LHCN-M2 (cell line): ENCODE measurements at regions not wholly inside any gene's neighbourhood (a gene's known extent, or its start where the extent isn't known, plus 50 kb on each side); places are given as distances from the start of the nearest gene placed in this dataset.
A peak's percentile ranks its signal among the peaks of the same experiment; 100 is the strongest.

ENCODE experiments used
- DNase-seq: peaks from one replicate; pipeline ENCODE4 v3.0.0-alpha.2; 2012; ENCODE audit warnings: low read depth

DNA sequence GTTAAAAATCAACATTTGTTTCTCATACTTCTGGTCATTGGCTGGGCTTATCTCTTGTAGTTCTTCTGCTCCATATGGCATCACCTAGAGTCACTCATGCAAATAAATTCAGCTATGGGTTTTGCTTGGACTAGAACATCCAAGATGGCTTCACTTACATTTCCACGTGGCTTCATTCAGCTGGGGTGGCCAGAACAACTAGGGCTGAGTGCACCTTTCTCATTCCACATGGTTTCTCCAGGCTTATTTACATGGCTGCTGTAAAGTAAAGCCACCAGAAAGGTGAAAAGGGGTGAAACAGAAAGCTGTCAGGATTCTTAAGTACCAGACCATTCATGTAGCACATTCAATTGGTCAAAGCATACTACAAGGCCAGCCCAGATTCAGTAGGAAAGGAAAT, 151.1 kb upstream of the BMP2 start:
- DNase-seq, result no peak

DNA sequence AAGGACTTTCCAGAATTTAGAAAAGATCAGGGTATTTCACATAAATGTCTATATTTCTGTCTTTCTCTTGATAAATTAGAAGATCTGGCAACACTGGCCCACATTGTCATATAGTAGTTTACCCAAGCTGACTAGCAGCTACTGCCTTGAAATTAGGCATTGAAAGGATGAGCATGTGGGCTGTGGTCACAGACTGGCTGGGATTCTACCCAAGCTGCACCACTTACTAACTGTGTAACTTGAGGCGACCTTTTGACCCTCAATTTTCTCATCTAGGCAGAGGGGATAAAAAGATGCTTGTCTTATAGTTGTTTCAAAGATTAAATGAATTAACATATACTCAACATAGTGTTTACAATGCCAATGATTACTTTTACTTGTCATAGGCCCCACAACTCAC, 152.7 kb upstream of the BMP2 start:
- DNase-seq, result peak; percentile 47

DNA sequence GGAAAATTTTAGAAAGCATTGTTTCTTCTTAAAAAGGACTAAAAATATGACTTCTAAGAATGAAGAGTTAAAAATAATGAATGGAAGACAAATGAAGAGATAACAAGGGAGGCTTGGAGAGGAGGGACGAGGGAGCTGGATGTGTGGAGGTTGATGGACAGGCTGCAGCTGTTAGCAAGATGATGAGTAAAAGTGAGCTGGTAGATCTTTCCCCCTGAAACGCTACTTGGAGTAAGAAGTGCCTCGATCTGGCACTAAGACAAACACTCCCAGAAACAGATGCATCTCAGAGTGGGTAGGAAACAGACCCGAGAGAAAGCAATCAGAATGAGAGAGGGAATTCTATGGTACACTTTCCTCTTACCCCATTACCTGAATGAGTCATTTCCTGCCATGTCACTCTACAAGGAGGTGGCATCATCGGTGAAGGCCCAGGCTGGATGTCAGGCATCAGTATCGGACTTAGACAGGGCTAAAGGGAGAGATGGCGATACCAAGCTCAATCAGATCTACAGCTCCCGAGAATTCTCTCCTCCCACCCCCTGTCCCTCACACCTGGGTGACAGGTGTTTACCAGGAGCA, 154.1 kb upstream of the BMP2 start:
- peak; percentile 95 for DNase-seq

DNA sequence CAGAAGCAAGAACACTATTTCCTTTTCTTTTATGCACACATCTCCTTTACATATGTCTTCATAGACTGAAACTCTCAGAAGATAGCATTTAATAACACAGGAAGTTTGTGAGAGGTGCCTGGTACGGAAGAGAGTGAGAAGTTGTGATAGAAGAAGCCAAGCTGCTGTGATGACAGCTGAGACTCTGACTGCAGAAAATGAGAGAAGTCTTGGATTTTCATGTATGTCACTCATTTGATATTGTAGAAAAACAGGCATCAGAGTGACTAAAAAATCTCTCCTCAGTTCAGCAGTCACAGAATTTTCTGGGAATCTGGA, 154.9 kb upstream of the BMP2 start:
- no peak for DNase-seq

DNA sequence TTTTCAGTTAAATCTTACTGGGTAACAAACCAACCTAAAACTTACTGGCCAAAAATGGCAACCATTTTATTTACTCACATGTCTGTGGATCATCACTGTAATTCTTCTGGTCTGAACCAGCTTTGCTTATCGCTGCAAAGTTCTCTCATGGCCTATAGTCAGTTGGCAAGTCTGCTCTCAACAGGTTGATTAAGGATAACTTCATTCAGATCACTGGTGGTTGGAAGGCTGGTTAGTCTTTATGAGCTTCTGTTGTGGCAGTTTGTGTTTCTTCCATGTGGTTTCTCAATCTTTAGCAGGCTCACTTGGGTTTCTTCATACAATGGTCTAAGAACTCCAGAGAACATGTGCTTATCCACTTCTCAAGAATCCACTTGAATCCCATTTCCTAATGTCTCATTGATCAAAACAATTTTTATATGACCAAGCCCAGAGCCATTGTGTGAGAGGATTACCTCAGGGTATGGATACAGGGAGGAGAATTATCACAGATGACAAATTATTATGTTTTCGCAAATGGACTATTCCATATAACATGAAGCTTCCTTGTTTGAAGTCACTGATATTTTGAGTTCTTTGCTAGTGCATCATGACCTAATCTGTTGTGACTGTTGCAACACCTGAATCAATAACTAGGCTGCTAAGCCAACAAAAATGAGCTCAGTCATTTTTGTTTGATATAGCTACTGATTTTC, 155.4 kb upstream of the BMP2 start:
- DNase-seq, result no peak

DNA sequence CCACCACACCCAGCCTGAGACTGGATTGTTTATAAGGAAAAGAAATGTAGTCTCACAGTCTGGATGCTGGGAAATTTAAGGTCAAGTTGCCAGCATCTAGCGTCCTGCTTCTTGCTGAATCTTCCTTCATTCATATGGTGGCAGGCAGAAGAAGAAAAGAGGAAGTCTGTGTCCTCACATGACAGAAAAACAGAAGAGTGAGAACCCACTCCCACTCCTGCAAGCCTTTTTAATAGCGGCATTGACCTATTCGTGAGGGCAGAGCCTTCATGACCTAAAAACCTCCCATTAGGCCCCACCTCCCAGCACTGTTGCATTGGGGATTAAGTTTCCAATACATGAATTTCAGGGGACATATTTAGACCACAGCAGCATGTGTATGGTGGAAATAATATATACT, 160.8 kb upstream of the BMP2 start:
- DNase-seq, result no peak

DNA sequence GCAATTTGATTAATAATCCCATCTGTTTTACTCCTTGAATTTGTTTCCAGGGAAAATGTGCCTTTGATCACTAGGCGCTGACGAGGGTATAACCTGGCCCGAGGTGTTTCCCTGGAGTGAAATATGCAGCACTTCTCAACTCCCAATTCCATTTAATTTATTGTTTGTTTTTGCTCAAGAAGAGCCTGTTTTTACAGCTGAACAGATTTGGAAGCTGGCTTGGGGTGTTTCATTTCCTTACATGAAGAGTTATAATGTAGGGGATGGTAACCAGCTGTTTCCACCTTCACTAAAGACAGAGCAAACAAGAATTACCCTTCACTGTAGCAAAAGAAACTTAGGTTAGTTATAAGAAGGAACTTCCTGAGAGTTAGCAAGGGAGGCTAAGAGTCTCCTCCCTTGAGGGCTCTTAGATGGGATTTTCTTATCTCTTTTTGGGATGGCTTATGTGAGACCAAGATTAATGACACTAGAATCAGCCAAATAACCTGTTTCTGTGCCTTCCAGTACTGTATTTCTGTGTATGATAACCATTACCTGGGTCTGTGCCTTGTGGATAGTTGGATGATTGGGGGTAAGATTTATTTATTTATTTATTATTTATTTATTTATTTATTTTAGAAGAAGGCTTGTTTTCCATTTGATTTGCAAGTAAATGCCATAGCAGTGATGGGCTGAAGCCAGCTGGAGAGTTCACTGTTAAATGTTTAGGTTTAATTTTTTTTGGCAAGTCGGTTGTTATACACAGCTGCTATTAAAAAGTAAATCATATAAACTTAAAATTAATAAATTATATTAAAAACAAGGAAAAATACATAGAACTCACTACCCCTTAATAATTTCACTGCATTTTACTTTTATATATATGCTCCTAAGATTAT, 162.2 kb upstream of the BMP2 start:
- no peak for DNase-seq

DNA sequence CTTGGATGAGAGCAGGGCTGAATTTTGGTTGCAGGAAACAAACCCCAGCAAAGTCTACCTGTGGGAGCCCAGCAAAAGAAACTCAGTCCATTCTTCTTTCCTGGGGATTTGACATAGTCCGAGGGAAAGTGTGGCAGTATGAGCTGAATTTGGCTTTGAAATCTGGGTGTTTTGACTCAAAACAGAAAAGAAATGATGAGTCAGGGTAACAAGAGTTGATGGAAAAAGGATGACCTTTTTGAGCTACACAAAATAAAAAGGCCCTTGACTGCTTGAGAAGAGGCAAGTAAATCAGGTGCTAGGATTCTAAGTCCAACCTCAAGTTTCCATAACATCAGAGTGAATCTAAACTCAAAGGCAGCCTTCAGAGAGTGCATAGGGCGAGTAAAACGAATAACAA, 163.3 kb upstream of the BMP2 start:
- DNase-seq, result no peak

DNA sequence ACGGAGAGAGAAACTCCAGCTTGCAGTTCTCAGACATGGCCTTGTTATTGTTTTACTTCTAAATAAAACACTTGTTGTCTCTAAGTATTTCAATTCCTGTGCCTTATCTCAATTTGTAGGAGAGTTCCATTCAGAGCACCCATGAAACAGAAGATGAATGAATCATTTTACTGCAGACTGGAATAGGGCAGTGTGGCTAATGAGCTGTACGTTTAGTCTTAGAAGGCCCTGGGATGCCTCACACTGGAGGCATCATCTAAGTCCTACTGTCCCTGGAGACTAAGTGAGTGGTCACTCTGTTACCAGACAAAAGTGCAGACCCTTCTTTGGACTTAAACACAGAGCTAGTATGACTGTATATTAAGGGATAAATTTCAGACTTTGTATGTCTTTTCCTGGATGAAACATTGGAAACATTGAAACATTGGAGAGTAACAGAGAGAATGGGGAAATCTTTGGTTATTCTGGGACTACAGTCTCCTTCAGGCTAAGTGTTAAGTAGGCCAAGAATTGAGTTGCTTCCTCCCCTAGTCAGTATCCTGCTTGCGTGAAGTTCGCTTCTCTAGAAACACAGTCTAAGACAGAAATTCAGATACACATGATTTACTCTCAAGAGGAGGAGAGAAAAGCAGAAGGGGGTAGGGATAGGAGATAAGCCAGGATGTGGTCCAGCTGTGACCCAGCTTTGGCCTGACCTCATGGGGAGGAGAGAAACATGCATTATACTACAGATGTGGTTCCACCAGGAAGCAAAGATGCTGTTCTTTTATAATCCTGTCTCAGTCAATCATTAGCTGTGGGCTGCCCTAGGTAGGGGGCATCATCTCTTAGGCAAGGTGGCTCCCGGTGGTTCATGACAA, 167.4 kb upstream of the BMP2 start:
- no peak for DNase-seq

DNA sequence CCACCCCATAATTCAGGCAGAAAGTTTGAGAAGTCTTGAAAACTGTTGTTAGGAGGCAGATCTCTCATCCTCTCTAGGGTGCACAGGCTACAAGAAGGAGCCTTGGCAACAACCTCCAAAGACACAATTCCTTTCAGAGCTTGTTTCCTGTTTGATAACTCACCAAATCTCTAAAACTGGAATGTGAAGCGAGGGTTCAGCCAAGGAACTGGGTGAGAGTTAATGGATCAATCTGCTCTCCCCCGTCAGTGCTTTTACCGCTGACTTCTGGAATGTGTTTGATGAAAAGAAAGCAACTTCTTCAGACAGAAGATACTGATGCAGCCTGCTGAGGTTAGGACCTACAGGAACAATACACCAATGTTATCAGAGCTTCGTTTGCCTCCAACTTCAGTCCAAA, 171.8 kb upstream of the BMP2 start:
- no peak for DNase-seq

DNA sequence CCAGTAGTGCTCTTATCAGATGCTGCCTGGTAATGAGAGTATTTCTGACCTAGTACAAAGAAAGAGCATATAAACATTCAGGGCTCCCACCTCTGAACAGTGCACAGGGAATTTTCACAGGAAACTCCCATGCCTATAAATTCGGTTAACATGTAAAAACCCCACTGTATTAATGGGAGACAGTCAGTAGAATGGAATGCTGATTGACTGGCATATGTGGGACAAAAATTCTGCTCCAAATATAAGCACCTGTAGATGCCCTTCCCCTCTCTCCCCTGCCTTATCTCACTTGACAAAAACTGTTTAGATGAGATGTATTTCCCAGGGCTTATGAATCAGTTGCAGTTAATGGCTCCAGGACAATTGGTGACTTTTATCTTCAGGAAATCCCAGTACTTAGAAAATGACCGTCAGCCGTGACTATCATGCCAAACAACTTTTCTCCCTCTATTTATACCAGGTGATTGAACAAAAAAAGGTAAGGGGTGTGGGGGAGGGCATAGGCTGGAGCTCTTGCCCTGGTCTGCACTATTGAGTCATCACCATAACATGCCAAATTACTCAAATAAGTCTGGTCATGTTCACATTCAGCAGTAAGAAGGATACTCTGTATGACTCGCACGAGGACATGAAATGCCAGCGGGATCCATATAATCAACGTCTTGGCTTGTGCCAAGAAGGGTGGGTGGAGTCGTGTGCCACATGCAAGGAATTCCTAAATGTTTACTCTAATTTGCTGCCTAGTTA, 176.4 kb upstream of the BMP2 start:
- DNase-seq, result peak; percentile 73

DNA sequence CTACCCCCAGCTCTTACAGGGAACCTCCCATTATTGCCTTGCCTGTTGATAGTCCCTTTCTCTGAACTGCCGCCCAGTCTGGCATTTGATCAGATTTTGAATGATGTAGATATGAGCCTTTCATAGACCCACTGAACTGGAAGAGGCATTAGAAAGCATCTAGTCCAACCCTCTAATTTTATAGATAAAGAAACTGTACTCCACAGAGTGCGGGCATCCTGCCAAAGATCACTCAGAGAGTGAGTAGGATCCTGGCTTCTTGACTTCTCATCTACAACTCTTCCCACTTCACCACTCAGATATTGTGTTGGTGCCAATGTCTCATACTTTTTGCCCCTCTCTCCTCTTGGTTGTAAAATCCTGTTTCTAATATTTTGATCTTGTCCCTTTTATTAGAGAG, 179.2 kb upstream of the BMP2 start:
- peak; percentile 49 for DNase-seq

DNA sequence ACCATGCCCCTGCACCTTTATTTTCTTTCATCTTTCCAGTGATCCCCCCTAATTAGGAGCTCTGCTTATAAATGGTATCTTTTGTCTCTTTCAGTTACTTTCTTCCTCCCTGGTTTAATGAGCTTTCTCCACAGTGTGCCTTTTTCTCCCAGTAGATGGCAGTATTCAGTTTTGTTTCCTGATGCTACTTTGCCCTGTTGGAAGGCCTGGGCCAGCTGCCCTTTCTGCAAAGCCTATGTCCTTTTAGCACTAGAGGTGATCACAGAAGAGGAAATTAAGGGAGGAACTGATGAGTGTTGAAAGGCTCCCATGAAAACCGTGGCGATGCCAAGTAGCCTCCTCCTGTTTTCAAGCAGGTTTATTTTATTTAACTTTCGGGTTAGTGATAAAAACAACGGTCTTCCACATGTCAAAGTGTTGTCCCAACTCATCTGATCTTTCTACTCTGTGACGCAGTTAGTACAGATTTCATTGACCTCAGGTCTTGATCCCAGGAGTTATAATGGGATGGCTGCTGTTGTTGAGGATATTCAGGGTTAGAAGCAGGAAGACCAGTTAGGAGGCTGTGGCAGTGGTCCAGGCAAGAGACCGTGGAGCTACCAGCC, 184.2 kb upstream of the BMP2 start:
- DNase-seq, result peak; percentile 70

DNA sequence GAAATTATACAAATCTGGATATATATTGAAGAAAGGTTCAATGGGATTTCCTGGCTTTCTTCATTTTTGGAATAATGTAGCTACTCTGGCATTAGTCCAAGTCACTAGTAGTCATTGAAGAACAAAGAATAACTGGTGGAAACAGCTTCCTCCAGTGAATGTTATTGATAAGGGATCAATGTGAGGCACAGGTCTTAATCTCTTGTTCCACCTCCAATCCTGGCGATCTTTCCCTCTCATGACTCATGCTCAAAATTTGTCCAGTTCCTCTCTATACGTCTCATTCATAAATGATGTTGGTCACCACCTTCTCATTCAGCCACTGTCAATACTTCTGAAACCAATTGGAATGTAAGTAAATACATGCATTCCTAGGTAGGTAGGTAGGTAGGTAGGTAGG, 185.0 kb upstream of the BMP2 start:
- DNase-seq, result no peak

DNA sequence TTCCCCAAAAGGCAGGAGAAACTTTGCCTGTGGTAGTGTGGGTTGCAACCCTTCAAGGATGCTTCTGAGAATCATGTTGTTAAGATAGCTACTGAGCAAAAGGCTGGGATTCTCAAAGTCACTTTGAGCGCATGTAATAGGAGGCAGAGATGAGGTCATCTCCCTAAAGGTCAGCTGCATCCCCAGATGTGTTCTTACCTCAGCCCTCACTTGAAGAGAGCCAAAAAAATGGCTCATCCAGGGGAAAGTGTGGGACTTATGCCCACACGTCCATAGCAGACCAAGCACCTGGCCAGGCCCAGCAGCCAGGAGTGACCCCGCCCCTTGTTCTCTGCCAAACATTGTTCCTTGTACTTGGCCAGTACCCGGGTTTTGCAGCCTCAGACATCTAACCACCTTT, 187.0 kb upstream of the BMP2 start:
- DNase-seq, result no peak

DNA sequence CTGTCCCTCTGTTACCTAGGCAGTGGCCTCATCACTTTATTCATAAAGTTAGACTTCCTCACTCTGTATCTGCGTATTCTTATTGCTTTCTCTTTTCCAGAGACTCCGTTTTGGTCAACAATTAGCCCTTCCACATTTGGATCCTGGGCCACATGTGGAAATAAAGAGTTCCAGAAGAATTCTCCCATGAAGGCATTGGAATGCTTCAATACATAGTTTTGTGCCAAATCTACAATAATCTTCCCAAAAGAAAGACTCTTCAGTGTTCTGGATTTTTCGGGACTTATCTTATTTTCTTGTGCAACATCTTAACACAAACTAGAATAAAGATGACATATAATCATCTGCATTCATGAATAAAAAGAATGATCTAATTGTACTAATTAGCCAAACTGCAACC, 187.7 kb upstream of the BMP2 start:
- DNase-seq, result no peak

DNA sequence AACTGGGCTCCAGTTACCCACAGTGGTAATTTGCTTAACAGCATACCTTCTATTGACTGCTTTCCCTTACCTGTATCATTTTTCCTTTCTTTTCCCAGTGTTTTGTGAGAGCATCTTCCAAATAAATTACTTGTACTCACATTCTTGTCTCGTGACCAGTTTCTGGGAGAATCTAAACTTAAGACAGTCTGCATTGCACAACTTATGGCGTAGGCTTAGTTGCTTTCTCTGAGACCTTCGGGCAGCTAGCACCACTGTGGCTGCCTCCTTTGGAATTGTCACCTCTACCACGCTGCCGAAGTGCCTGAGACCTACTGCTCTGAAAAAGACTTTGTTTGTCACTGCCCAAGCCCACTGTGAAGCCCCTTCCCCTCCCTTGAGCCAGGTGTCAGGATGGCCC, 188.1 kb upstream of the BMP2 start:
- no peak for DNase-seq

DNA sequence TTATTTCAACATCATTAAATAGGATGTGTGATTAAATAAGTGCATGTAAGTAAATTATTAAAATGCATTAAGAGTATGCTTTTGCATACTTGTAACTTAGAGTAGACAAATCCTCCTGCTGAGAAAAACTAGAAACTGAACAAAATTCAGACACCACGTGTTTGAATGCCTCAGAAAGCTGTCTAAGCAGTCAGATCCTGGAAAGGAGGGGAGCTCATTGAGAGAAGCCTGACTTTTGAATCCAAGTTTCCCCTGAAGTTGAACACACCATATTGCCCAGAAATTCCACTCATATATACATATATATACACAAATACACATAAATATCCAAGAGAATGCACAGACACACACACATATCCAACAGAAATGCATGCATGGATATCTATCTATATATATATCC, 190.0 kb upstream of the BMP2 start:
- DNase-seq, result no peak

DNA sequence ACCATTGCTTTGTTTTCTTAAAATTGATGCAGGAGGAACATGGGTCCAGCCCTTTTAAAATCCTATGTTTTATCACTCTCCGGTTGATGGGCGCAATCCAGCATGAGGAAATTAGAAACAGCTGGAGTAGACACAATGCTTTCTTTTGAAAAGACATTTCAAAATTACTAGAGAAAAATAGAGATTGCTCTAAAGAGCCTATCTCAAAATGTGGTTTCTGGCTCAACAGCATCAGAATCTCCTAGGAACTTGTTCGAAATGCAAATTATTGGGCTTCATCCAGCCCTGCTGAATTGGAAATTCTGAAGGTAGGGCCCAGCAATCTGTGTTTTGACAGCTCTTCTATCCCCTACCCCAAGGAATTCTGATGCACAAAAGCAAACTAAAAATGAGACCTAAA, 190.8 kb upstream of the BMP2 start:
- no peak for DNase-seq

DNA sequence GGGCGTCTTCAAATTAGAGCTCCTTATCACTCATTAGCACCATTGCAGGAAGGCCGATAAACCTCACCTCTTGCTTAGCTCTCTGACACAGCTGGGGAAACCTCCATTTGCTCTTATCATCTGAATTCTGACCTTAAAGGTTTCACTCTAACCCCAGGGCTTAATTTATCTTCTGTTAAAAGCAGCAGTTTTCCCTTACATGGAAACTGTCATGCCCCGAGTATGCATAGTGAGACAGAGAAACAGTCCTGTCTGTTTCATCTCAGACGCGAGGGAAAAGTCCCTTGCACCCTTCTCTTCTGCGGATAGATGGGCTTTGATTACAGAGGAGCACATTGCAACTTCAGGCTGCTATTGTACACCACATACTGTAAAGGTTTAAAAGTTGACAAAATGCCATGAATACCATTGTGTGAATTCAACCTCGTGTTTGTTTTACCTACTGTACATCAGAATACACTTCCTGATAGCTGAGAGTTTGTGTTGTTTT, 191.5 kb upstream of the BMP2 start:
- DNase-seq, result no peak

DNA sequence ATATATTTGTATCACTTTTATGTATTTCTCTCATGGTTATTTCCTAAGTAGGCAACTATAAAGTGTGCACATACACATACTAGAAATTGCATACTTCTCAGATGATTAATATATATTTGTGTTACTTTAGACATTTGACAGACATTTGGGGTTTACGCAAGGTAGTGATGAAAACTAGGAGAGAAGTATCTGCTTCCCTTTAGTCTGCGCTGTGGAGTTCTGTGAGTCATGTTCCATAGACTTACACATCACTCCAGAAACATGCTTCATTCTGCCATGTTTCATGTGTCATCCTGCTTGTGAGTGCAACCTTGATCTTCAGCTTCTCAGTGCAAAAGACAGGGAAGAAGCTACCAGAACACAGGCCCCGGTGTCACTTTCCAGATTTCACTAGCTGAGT, 200.7 kb upstream of the BMP2 start:
- DNase-seq, result peak; percentile 85
